ENCODE measurements at regions not wholly inside any gene's neighbourhood (a gene's known extent, or its start where the extent isn't known, plus 50 kb on each side); places are given as distances from the start of the nearest gene placed in this dataset.

GRCh38 chr1:87202922-87203655 lies 125.6 kb upstream of the LMO4 start:
- TF ChIP-seq POLR2A (IDR thresholded peaks at IDR 0.05): no peak
- TF ChIP-seq, protein P1, sequence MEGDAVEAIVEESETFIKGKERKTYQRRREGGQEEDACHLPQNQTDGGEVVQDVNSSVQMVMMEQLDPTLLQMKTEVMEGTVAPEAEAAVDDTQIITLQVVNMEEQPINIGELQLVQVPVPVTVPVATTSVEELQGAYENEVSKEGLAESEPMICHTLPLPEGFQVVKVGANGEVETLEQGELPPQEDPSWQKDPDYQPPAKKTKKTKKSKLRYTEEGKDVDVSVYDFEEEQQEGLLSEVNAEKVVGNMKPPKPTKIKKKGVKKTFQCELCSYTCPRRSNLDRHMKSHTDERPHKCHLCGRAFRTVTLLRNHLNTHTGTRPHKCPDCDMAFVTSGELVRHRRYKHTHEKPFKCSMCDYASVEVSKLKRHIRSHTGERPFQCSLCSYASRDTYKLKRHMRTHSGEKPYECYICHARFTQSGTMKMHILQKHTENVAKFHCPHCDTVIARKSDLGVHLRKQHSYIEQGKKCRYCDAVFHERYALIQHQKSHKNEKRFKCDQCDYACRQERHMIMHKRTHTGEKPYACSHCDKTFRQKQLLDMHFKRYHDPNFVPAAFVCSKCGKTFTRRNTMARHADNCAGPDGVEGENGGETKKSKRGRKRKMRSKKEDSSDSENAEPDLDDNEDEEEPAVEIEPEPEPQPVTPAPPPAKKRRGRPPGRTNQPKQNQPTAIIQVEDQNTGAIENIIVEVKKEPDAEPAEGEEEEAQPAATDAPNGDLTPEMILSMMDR (IDR thresholded peaks at IDR 0.05): no peak
